ENCODE measurements at regions not wholly inside any gene's neighbourhood (a gene's known extent, or its start where the extent isn't known, plus 50 kb on each side); places are given as distances from the start of the nearest gene placed in this dataset.
"Not testable (repeated sequence)": the region's sequence is repeated elsewhere in the genome, so short reads cannot be mapped to it uniquely, and the experiment has no call there.

GRCh38 chr4:79604152-79604551 is 196.1 kb upstream of the GK2 start:
- DNase-seq, result peak in 2 of 3 experiments; percentile 14 to 33

GRCh38 chr4:79603681-79604080 is 195.7 kb upstream of the GK2 start:
- DNase-seq, result no peak

- DNase-seq, result no peak
Observed at GRCh38 chr4:79599691-79600090, 191.7 kb upstream of the GK2 start.

- peak in 1 of 3 experiments; percentile 9 for DNase-seq
Observed at GRCh38 chr4:79598801-79599200, 190.8 kb upstream of the GK2 start.

- DNase-seq, result no peak
Observed at GRCh38 chr4:79598214-79598613, 190.2 kb upstream of the GK2 start.

GRCh38 chr4:79597266-79597665 is 189.2 kb upstream of the GK2 start:
- DNase-seq, result no peak

GRCh38 chr4:79592218-79592617 is 184.2 kb upstream of the GK2 start:
- peak in 1 of 3 experiments; percentile 33 for DNase-seq

- DNase-seq, result no peak
Observed at GRCh38 chr4:79588679-79589078, 180.7 kb upstream of the GK2 start.

- not testable (repeated sequence) for DNase-seq
Observed at GRCh38 chr4:79587207-79587606, 179.2 kb upstream of the GK2 start.

- DNase-seq, result no peak
Observed at GRCh38 chr4:79585834-79586233, 177.8 kb upstream of the GK2 start.

- DNase-seq, result no peak
Observed at GRCh38 chr4:79585330-79585729, 177.3 kb upstream of the GK2 start.

- DNase-seq, result no peak
Observed at GRCh38 chr4:79584902-79585301, 176.9 kb upstream of the GK2 start.

- no peak for DNase-seq
Observed at GRCh38 chr4:79584352-79584751, 176.3 kb upstream of the GK2 start.

- no peak for DNase-seq
Observed at GRCh38 chr4:79578606-79579005, 170.6 kb upstream of the GK2 start.

GRCh38 chr4:79576429-79576753 is 168.4 kb upstream of the GK2 start:
- DNase-seq, result peak; percentile 39 to 78 (median 39)

- DNase-seq, result no peak
Observed at GRCh38 chr4:79575709-79576428, 167.8 kb upstream of the GK2 start.

- DNase-seq, result no peak
Observed at GRCh38 chr4:79574741-79575451, 166.9 kb upstream of the GK2 start.

- DNase-seq, result no peak
Observed at GRCh38 chr4:79563219-79563618, 155.2 kb upstream of the GK2 start.

- DNase-seq, result no peak
Observed at GRCh38 chr4:79561751-79562150, 153.7 kb upstream of the GK2 start.

GRCh38 chr4:79559398-79559797 is 151.4 kb upstream of the GK2 start:
- DNase-seq, result not testable (repeated sequence)

- no peak for DNase-seq
Observed at GRCh38 chr4:79552311-79552710, 144.3 kb upstream of the GK2 start.

- DNase-seq, result no peak
Observed at GRCh38 chr4:79551555-79551954, 143.5 kb upstream of the GK2 start.

GRCh38 chr4:79547851-79548250 is 139.8 kb upstream of the GK2 start:
- no peak for DNase-seq

GRCh38 chr4:79545292-79545691 is 137.3 kb upstream of the GK2 start:
- not testable (repeated sequence) for DNase-seq

- DNase-seq, result peak in 1 of 3 experiments; percentile 12
Observed at GRCh38 chr4:79540143-79540542, 132.1 kb upstream of the GK2 start.

Data from NCI-H1417 (cell line).